Non-pigmented ciliary epithelial cell (primary cell): ENCODE measurements at regions not wholly inside any gene's neighbourhood (a gene's known extent, or its start where the extent isn't known, plus 50 kb on each side); places are given as distances from the start of the nearest gene placed in this dataset.
"Not testable (repeated sequence)": the region's sequence is repeated elsewhere in the genome, so short reads cannot be mapped to it uniquely, and the experiment has no call there.

Experiments
- DNase-seq: peaks from one replicate; pipeline ENCODE4 v3.0.0-alpha.2; 2010; ENCODE audit warnings: low read depth

GRCh38 chr6:90712114-90712513 is 125.2 kb upstream of the MAP3K7 start:
- DNase-seq: no peak

GRCh38 chr6:90709431-90709996 is 122.6 kb upstream of the MAP3K7 start:
- no peak for DNase-seq

- DNase-seq: no peak
These were observed 121.4 kb upstream of the MAP3K7 start for GRCh38 chr6:90708206-90708737.

GRCh38 chr6:90707246-90707645 is 120.4 kb upstream of the MAP3K7 start:
- DNase-seq: no peak

GRCh38 chr6:90703336-90703735 is 116.5 kb upstream of the MAP3K7 start:
- DNase-seq: no peak

- no peak for DNase-seq
These were observed 115.1 kb upstream of the MAP3K7 start for GRCh38 chr6:90701926-90702325.

GRCh38 chr6:90701146-90701781 is 114.4 kb upstream of the MAP3K7 start:
- DNase-seq: no peak

- DNase-seq: no peak
These were observed 108.4 kb upstream of the MAP3K7 start for GRCh38 chr6:90695316-90695715.

GRCh38 chr6:90694802-90695201 is 107.9 kb upstream of the MAP3K7 start:
- DNase-seq: no peak

- DNase-seq: no peak
These were observed 105.0 kb upstream of the MAP3K7 start for GRCh38 chr6:90691823-90692222.

GRCh38 chr6:90689172-90689571 is 102.3 kb upstream of the MAP3K7 start:
- DNase-seq: no peak

- DNase-seq: no peak
These were observed 101.0 kb upstream of the MAP3K7 start for GRCh38 chr6:90687775-90688380.

- no peak for DNase-seq
These were observed 95.0 kb upstream of the MAP3K7 start for GRCh38 chr6:90681863-90682262.

GRCh38 chr6:90678049-90678779 is 91.3 kb upstream of the MAP3K7 start:
- DNase-seq: no peak

- no peak for DNase-seq
These were observed 90.6 kb upstream of the MAP3K7 start for GRCh38 chr6:90677440-90677839.

GRCh38 chr6:90676516-90677300 is 89.8 kb upstream of the MAP3K7 start:
- DNase-seq: no peak

GRCh38 chr6:90675107-90675506 is 88.2 kb upstream of the MAP3K7 start:
- not testable (repeated sequence) for DNase-seq

- not testable (repeated sequence) for DNase-seq
These were observed 87.2 kb upstream of the MAP3K7 start for GRCh38 chr6:90674077-90674476.

- DNase-seq: no peak
These were observed 83.0 kb upstream of the MAP3K7 start for GRCh38 chr6:90669846-90670245.

GRCh38 chr6:90669420-90669819 is 82.5 kb upstream of the MAP3K7 start:
- no peak for DNase-seq

GRCh38 chr6:90668141-90668540 is 81.3 kb upstream of the MAP3K7 start:
- DNase-seq: no peak

- no peak for DNase-seq
These were observed 77.0 kb upstream of the MAP3K7 start for GRCh38 chr6:90663873-90664272.
